ENCODE measurements at regions not wholly inside any gene's neighbourhood (a gene's known extent, or its start where the extent isn't known, plus 50 kb on each side); places are given as distances from the start of the nearest gene placed in this dataset.

DNA sequence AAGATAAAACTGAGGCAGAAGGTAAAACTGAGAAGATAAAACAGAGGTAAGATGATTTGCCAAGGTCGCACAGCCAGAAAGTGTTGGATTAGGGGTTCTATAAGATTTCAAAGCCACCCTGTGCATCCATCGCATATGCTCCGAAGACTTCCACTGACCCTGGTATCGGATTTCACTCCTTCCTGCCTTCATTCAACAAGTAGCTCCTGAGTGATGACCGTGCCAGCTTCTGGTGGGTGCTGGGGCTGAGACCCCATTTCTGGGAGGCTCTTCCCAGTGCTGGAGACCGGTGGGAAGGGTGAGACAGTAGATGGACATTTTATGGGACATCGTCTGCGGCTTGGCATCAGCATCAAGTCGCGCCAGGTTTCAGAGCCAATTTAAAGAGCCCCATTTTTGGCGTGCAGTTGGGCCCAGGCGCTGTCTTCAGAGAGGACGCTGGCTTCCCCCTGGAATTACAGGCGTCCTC lies 53.7 kb upstream of the DAB2IP start:
- TF ChIP-seq, protein P1, sequence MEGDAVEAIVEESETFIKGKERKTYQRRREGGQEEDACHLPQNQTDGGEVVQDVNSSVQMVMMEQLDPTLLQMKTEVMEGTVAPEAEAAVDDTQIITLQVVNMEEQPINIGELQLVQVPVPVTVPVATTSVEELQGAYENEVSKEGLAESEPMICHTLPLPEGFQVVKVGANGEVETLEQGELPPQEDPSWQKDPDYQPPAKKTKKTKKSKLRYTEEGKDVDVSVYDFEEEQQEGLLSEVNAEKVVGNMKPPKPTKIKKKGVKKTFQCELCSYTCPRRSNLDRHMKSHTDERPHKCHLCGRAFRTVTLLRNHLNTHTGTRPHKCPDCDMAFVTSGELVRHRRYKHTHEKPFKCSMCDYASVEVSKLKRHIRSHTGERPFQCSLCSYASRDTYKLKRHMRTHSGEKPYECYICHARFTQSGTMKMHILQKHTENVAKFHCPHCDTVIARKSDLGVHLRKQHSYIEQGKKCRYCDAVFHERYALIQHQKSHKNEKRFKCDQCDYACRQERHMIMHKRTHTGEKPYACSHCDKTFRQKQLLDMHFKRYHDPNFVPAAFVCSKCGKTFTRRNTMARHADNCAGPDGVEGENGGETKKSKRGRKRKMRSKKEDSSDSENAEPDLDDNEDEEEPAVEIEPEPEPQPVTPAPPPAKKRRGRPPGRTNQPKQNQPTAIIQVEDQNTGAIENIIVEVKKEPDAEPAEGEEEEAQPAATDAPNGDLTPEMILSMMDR (IDR thresholded peaks at IDR 0.05), result no peak
- DNase-seq (ENCODE audit: low spot score), result no peak
- ATAC-seq (ENCODE audit: low FRiP score), result no peak

DNA sequence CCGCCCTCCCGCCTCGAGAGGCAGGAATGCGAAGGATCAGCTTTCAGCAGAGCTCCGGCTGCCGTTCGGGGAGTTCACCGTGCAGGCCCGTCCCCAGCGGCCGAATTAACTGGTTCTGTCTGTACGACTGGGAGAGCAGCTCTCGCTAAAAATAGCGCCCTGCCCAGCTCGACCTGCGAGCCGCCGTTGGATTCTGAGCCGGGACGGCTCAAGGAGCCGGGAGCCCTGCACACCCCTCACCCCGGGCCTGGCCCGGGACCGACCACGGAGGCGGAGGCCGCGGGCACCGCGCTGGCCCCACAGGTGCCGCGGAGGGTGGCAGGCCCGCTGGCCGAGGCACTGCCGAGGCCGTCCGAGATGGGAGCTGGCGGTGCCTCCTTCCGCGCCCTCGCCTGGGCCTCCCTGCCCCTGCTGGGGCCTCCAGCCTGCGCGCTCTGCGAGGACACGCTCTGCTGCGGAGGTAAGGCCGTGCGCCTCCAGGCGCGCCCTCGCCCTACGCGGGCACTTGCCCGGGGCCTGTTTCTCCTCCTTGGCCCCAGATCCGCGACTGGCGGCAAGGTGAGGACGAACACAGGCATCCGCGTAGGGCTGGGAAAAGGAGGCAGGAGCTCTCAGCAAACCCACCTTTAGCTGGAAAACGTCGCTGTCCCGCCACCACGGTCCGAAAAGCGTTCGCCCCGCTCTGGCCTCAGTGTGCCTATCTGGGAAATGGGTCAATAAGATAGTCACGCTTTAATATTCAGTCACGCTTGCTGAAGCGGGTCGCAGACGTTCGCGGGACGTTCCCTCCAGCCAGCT lies 53.1 kb upstream of the DAB2IP start:
- TF ChIP-seq, protein P1 (IDR thresholded peaks at IDR 0.05), result no peak
- DNase-seq (ENCODE audit: low spot score) (no peak), ATAC-seq (ENCODE audit: low FRiP score) (peak; percentile 58)

DNA sequence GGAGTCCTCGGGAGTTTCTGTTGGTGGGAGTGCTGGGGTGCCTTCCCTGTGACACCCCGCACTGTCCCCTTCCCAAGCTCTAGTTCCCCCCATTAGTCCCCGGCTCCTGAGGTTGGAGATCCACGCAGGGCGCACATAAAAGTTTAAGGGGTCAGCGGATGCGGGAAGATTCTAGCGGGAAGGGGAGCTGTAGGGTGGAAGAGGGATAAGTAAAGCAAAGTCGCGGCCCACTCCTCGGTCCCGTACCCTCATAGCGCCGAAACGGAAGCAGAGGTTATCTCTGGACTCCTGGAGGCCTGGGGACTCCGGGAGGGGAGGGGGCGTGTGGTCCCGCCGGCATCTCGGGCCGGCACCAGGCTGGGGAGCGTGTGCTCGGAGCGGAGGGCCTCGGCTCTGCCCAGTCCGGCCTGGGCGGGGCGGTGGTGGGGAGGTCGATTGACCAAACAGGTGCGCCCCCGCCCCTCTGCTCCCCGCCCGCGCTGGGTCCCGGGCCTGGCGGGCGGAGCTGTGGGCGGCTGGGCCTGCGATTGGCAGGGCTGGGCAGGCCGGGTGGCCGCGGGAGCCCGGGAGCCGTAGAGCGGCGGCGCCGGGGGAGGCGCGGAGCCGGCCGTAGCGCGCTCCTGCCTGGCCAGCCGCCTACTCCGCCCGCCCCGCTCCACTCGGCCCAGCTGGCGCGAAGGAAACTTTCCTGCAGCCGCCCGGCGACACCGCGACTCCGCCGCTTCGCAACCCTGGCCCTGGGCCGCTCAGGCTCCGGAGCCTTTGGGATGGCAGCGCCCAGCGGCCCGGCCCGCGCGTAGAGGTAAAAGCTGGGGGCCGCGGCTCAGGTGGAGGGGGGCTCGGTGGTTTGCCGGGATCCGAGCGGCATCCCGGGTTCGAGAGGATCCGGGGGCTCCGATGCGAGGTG lies 52.2 kb upstream of the DAB2IP start:
- no peak for DNase-seq (ENCODE audit: low spot score)
- ATAC-seq (ENCODE audit: low FRiP score), result peak; percentile 91
- TF ChIP-seq, protein P1 (IDR thresholded peaks at IDR 0.05), result no peak

DNA sequence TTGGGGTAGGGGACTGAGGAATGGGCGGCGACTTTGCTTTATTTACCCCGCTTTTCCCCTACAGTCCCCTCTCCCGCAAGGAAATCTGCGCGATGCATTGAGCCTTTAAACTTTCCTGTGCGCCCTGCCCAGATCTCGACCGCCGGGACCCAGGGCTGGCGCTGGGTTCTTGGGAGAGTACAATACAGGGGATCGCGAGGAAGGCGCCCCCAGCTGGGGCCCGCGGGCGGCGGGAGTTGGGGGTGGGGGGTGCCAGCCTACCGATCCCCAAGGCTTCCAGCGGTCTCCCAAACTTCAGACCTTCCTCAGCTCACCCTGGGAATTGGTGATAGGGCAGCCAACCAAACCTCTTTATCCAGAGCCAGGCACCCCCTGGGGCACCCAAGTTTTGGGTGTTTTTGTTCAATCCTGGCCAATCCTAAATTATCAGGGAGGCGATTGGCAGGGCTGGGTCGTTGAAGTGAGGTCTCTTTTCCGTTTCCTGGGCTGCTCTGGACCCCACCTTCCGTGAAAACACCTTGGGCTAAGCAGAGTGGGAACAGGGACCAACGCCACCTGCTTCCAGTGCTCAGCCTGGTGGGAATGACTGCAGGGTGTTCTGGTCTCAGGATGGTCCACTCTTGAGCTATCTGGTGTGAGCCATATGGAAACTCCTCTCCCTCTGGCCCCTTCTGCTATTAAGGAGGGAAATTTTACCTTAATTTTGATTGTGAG lies 51.4 kb upstream of the DAB2IP start:
- DNase-seq (ENCODE audit: low spot score) (no peak), ATAC-seq (ENCODE audit: low FRiP score) (no peak)
- TF ChIP-seq, protein P1 (IDR thresholded peaks at IDR 0.05), result no peak

DNA sequence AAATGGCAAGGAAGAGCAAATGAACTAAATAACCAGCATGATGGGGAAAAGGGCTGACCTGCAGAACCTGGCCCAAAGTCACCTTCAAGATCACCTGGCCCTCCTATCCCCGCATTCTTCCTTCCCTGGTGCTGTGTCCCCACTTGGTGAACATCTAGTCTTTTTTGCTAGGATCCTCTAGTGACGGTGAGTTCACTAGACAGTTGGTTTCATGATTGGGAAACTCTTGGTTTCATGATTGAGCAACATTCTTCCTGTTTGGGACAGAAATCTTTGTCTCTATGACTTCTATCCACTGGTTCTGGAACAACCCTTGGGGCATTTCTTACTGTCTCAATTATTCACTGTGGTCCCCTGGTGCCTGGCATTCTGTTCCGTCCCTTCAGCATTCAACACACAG lies 50.2 kb upstream of the DAB2IP start:
- ATAC-seq (ENCODE audit: low FRiP score) (no peak), DNase-seq (ENCODE audit: low spot score) (no peak)

More for the DNA sequence above, 50.2 kb upstream of the DAB2IP start:
- TF ChIP-seq, protein P1 (IDR thresholded peaks at IDR 0.05), result no peak

Data from omental fat pad (tissue), 3 donors.